NB4 (cell line): ENCODE measurements at regions not wholly inside any gene's neighbourhood (a gene's known extent, or its start where the extent isn't known, plus 50 kb on each side); places are given as distances from the start of the nearest gene placed in this dataset.

ENCODE experiments used
- CTCF ChIP-seq: IDR thresholded peaks from one replicate; pipeline ENCODE4 v1.5.1; 2012; ENCODE audit warnings: low read depth, low read length
- POLR2A ChIP-seq: IDR thresholded peaks from 2 replicates; pipeline ENCODE4 v1.6.1; 2011; ENCODE audit warnings: mild to moderate bottlenecking; ENCODE audit not compliant: insufficient read length; ENCODE audit errors: extremely low read depth

GRCh38 chr4:159425737-159426305 lies 322.9 kb downstream of the RAPGEF2 start:
- TF ChIP-seq POLR2A, result no peak
- TF ChIP-seq CTCF, result no peak
